Fibroblast of skin of back (primary cell): ENCODE measurements at regions not wholly inside any gene's neighbourhood (a gene's known extent, or its start where the extent isn't known, plus 50 kb on each side); places are given as distances from the start of the nearest gene placed in this dataset.
A peak's percentile ranks its signal among the peaks of the same experiment; 100 is the strongest.
"Not testable (repeated sequence)": the region's sequence is repeated elsewhere in the genome, so short reads cannot be mapped to it uniquely, and the experiment has no call there.

Experiments used
- DNase-seq: peaks from one replicate; pipeline ENCODE4 v3.0.0-alpha.2; 2013

GRCh38 chr17:68780596-68780995 is 174.6 kb downstream of the ABCA8 start:
- no peak for DNase-seq

GRCh38 chr17:68778726-68779125 is 176.5 kb downstream of the ABCA8 start:
- no peak for DNase-seq

- no peak for DNase-seq
Measured at GRCh38 chr17:68777856-68778694, 176.9 kb upstream of the FAM20A start.

GRCh38 chr17:68777243-68777855 is 176.2 kb upstream of the FAM20A start:
- DNase-seq, result peak; percentile 68

- no peak for DNase-seq
Measured at GRCh38 chr17:68776451-68776850, 175.3 kb upstream of the FAM20A start.

- no peak for DNase-seq
Measured at GRCh38 chr17:68775969-68776368, 174.8 kb upstream of the FAM20A start.

GRCh38 chr17:68775318-68775717 is 174.2 kb upstream of the FAM20A start:
- DNase-seq, result no peak

- DNase-seq, result peak; percentile 56
Measured at GRCh38 chr17:68771867-68772515, 170.8 kb upstream of the FAM20A start.

GRCh38 chr17:68768804-68769203 is 167.6 kb upstream of the FAM20A start:
- DNase-seq, result no peak

GRCh38 chr17:68766640-68767039 is 165.5 kb upstream of the FAM20A start:
- no peak for DNase-seq

- DNase-seq, result peak; percentile 19
Measured at GRCh38 chr17:68763562-68763961, 162.4 kb upstream of the FAM20A start.

GRCh38 chr17:68762911-68763310 is 161.7 kb upstream of the FAM20A start:
- no peak for DNase-seq

GRCh38 chr17:68760141-68760475 is 158.9 kb upstream of the FAM20A start:
- DNase-seq, result no peak

GRCh38 chr17:68759343-68760140 is 158.4 kb upstream of the FAM20A start:
- peak; percentile 89 for DNase-seq

GRCh38 chr17:68759002-68759342 is 157.8 kb upstream of the FAM20A start:
- DNase-seq, result no peak

- not testable (repeated sequence) for DNase-seq
Measured at GRCh38 chr17:68757866-68758757, 156.9 kb upstream of the FAM20A start.

GRCh38 chr17:68753985-68754769 is 153.0 kb upstream of the FAM20A start:
- no peak for DNase-seq

- DNase-seq, result no peak
Measured at GRCh38 chr17:68750208-68750562, 149.0 kb upstream of the FAM20A start.

- no peak for DNase-seq
Measured at GRCh38 chr17:68749349-68750207, 148.4 kb upstream of the FAM20A start.

GRCh38 chr17:68748381-68748780 is 147.2 kb upstream of the FAM20A start:
- DNase-seq, result no peak
